ENCODE measurements at regions not wholly inside any gene's neighbourhood (a gene's known extent, or its start where the extent isn't known, plus 50 kb on each side); places are given as distances from the start of the nearest gene placed in this dataset.

GRCh38 chr2:180790891-180791290 lies 189.5 kb upstream of the UBE2E3 start:
- POLR2A ChIA-PET = no interaction called here
- DNase-seq (ENCODE audit: unreplicated experiment) = no peak

GRCh38 chr2:180787330-180787729 lies 193.1 kb upstream of the UBE2E3 start:
- ChIA-PET CTCF (no interaction called here), POLR2A (no interaction called here)
- peaks cover 7% of the 10 kb centered on the region for H3K4me1 Mint-ChIP-seq (ENCODE audit: insufficient read depth, unreplicated experiment)
- BruUV-seq (replicated peaks) = no TSS peak
- peak; percentile 41 for DNase-seq (ENCODE audit: unreplicated experiment)
- peak overlapping the region; percentile 65 for H3K27ac Mint-ChIP-seq (ENCODE audit: low read depth, unreplicated experiment)
- no peak for TF ChIP-seq CTCF (IDR thresholded peaks at IDR 0.05; ENCODE audit: unreplicated experiment)
- peaks cover 7% of the 10 kb centered on the region for H3K9me3 Mint-ChIP-seq (ENCODE audit: unreplicated experiment)
- peaks cover 4% of the 10 kb centered on the region for H3K36me3 Mint-ChIP-seq (ENCODE audit: insufficient read depth, unreplicated experiment)
- intact Hi-C loops (cut with micrococcal nuclease) = no loop called here
- H3K27me3 Mint-ChIP-seq (ENCODE audit: insufficient read depth, unreplicated experiment) = no peaks in the 10 kb centered on the region
- H3K4me3 Mint-ChIP-seq (ENCODE audit: unreplicated experiment) = no peak overlapping the region

More at GRCh38 chr2:180790891-180791290, 189.5 kb upstream of the UBE2E3 start:
- no peak for TF ChIP-seq CTCF (IDR thresholded peaks at IDR 0.05; ENCODE audit: unreplicated experiment)
- H3K4me3 Mint-ChIP-seq (ENCODE audit: unreplicated experiment) = no peak overlapping the region
- H3K27ac Mint-ChIP-seq (ENCODE audit: low read depth, unreplicated experiment) = peak overlapping the region; percentile 6
- peaks cover 7% of the 10 kb centered on the region for H3K4me1 Mint-ChIP-seq (ENCODE audit: insufficient read depth, unreplicated experiment)
- no peaks in the 10 kb centered on the region for H3K27me3 Mint-ChIP-seq (ENCODE audit: insufficient read depth, unreplicated experiment)
- BruUV-seq (replicated peaks) = no TSS peak
- CTCF ChIA-PET = interaction anchor here (0.6 kb wide), 1 partner anchor 65 kb away, joined by 3 read pairs; no protein-coding TSS in a partner anchor
- intact Hi-C loops (cut with micrococcal nuclease) = loop anchor here (10.0 kb wide), 1 partner anchor 266 kb away; no protein-coding TSS in a partner anchor
- H3K36me3 Mint-ChIP-seq (ENCODE audit: insufficient read depth, unreplicated experiment) = peaks cover 4% of the 10 kb centered on the region
- peaks cover 7% of the 10 kb centered on the region for H3K9me3 Mint-ChIP-seq (ENCODE audit: unreplicated experiment)

DNA sequence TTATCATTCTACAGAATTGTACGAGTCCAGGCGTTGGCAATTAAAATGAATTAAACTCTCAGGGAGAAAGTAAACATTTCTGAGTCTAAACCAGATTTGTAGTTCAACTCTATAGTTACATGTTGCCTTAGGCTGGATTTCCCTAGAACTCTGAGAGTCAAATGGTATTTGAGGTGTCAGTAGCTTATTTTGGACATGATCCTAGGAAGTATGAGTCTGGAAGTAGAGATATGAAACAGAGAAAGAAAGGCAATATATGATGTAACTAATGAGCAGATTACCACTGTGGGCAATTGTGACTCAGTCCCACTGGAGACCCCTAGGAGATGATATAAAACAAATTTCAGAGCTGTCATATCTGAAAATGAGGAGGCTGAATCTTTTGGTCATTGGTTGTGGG lies 199.1 kb upstream of the UBE2E3 start:
- H3K27ac Mint-ChIP-seq (ENCODE audit: low read depth, unreplicated experiment) = no peak overlapping the region
- H3K9me3 Mint-ChIP-seq (ENCODE audit: unreplicated experiment) = no peaks in the 10 kb centered on the region
- H3K27me3 Mint-ChIP-seq (ENCODE audit: insufficient read depth, unreplicated experiment) = no peaks in the 10 kb centered on the region
- peak; percentile 20 for DNase-seq (ENCODE audit: unreplicated experiment)
- peaks cover under 1% of the 10 kb centered on the region for H3K36me3 Mint-ChIP-seq (ENCODE audit: insufficient read depth, unreplicated experiment)
- ChIA-PET CTCF (interaction anchor here (1.1 kb wide), 1 partner anchor 12 kb away, joined by 3 read pairs; no protein-coding TSS in a partner anchor), POLR2A (interaction anchor here (0.9 to 1.3 kb wide), 3 partner anchors 28 to 199 kb away, joined by 3 to 4 read pairs (median 3); partner anchors contain the start of gene UBE2E3)
- peaks cover 6% of the 10 kb centered on the region for H3K4me1 Mint-ChIP-seq (ENCODE audit: insufficient read depth, unreplicated experiment)
- no peak overlapping the region for H3K4me3 Mint-ChIP-seq (ENCODE audit: unreplicated experiment)
- TF ChIP-seq CTCF (IDR thresholded peaks at IDR 0.05; ENCODE audit: unreplicated experiment) = no peak
- intact Hi-C loops (cut with micrococcal nuclease) = no loop called here
- no TSS peak for BruUV-seq (replicated peaks)

- Mint-ChIP-seq H3K27ac (ENCODE audit: low read depth, unreplicated experiment) (no peak overlapping the region), H3K36me3 (ENCODE audit: insufficient read depth, unreplicated experiment) (peaks cover 6% of the 10 kb centered on the region), H3K4me3 (ENCODE audit: unreplicated experiment) (no peak overlapping the region), H3K4me1 (ENCODE audit: insufficient read depth, unreplicated experiment) (peaks cover 6% of the 10 kb centered on the region), H3K9me3 (ENCODE audit: unreplicated experiment) (no peaks in the 10 kb centered on the region), H3K27me3 (ENCODE audit: insufficient read depth, unreplicated experiment) (no peaks in the 10 kb centered on the region)
- intact Hi-C loops (cut with micrococcal nuclease) = no loop called here
- CTCF ChIA-PET = no interaction called here
- no peak for DNase-seq (ENCODE audit: unreplicated experiment)
- no TSS peak for BruUV-seq (replicated peaks)
- POLR2A ChIA-PET = no interaction called here
- no peak for TF ChIP-seq CTCF (IDR thresholded peaks at IDR 0.05; ENCODE audit: unreplicated experiment)
Observed at GRCh38 chr2:180778291-180778690, 202.1 kb upstream of the UBE2E3 start.
